ENCODE measurements at regions not wholly inside any gene's neighbourhood (a gene's known extent, or its start where the extent isn't known, plus 50 kb on each side); places are given as distances from the start of the nearest gene placed in this dataset.

DNA sequence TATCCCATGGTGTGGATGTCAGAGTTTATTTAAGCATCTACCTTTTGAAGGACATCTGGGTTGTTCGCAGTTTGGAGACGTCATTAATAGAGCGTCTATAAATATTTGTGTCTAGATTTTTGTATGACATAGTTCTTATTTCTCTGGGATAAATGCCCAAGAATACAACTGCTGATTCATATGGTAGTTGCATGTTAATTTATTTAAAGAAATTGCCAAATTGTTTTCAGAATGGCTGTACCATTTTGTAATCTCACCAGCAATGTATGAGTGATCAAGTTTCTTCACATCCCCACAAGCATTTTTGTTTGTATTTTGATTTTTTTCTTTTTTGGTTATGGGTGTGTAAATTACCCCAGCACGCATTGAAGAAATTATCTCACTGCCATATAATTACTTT is 656.9 kb downstream of the NTRK3 start:
- Histone ChIP-seq H3K9ac (no peak overlapping the region), H3F3A (ENCODE audit: low read depth) (no peaks in the 10 kb centered on the region), H3K36me3 (no peaks in the 10 kb centered on the region), H2AFZ (replicated peaks) (no peak overlapping the region), H3K4me3 (no peak overlapping the region), H3K9me3 (ENCODE audit: low read depth) (no peaks in the 10 kb centered on the region), H3K27me3 (no peaks in the 10 kb centered on the region), H4K20me1 (ENCODE audit: low read depth) (no peaks in the 10 kb centered on the region), H3K4me2 (no peak overlapping the region), H3K4me1 (no peaks in the 10 kb centered on the region), H3K79me2 (ENCODE audit: low read depth) (no peaks in the 10 kb centered on the region), H3K27ac (no peak overlapping the region)
- Mint-ChIP-seq H3K9me3 (no peaks in the 10 kb centered on the region), H3K27me3 (ENCODE audit: insufficient read depth, low read depth) (no peaks in the 10 kb centered on the region), H3K4me3 (no peak overlapping the region), H3K27ac (no peak overlapping the region), H3K36me3 (no peaks in the 10 kb centered on the region), H3K4me1 (no peaks in the 10 kb centered on the region)
- DNase-seq (ENCODE audit: low spot score) = no peak
- TF ChIP-seq EZH2 (IDR thresholded peaks at IDR 0.05) (no peak), CTCF (IDR thresholded peaks at IDR 0.05) (no peak), EZH2phosphoT487 (IDR thresholded peaks at IDR 0.05) (no peak)

DNA sequence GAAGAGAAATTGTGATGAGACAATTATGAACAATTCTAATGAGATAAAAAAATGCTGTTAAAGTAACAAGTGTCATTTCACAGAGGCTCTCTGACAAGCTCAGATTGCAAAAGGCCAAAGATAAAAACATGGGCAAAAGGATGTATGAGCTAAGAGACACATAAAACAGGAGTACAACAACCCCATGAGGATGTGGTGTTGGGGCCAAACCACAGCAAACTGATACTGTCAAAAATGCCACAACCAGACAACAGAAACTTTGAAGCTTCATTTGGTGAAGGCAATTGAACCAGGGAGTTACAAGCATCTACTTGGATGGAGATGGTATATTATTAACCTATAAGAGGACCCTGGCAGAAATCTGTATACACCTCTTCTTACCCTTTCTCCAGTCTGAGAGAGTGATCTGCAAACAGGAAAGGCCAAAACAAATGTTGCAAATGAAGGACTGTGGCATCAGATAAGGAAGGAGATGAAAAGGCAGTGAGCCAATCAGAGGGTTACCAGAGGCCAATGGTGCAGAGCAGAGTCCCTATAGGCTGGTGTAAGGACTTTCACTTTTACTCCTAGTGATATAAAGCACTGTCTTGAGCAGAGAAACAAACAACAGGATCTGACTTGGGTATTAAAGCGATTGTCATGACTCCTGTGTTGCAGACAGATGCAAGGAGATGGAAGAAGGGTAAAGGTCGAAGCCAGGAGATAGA is 659.0 kb downstream of the NTRK3 start:
- Histone ChIP-seq H3K4me3 (no peak overlapping the region), H3K79me2 (ENCODE audit: low read depth) (no peaks in the 10 kb centered on the region), H3K27me3 (no peaks in the 10 kb centered on the region), H3K36me3 (no peaks in the 10 kb centered on the region), H3K27ac (no peak overlapping the region), H3F3A (ENCODE audit: low read depth) (no peaks in the 10 kb centered on the region), H4K20me1 (ENCODE audit: low read depth) (no peaks in the 10 kb centered on the region), H3K4me2 (no peak overlapping the region), H3K9ac (no peak overlapping the region), H3K9me3 (ENCODE audit: low read depth) (no peaks in the 10 kb centered on the region), H3K4me1 (no peaks in the 10 kb centered on the region), H2AFZ (replicated peaks) (no peak overlapping the region)
- peaks cover 2% of the 10 kb centered on the region for H3K9me3 Mint-ChIP-seq
- H3K36me3 Mint-ChIP-seq = no peaks in the 10 kb centered on the region
- no peak overlapping the region for H3K4me3 Mint-ChIP-seq
- no peak for DNase-seq (ENCODE audit: low spot score)
- no peaks in the 10 kb centered on the region for H3K4me1 Mint-ChIP-seq
- H3K27ac Mint-ChIP-seq = no peak overlapping the region
- no peak for TF ChIP-seq EZH2phosphoT487 (IDR thresholded peaks at IDR 0.05)
- no peak for TF ChIP-seq EZH2 (IDR thresholded peaks at IDR 0.05)
- no peak for TF ChIP-seq CTCF (IDR thresholded peaks at IDR 0.05)
- no peaks in the 10 kb centered on the region for H3K27me3 Mint-ChIP-seq (ENCODE audit: insufficient read depth, low read depth)

DNA sequence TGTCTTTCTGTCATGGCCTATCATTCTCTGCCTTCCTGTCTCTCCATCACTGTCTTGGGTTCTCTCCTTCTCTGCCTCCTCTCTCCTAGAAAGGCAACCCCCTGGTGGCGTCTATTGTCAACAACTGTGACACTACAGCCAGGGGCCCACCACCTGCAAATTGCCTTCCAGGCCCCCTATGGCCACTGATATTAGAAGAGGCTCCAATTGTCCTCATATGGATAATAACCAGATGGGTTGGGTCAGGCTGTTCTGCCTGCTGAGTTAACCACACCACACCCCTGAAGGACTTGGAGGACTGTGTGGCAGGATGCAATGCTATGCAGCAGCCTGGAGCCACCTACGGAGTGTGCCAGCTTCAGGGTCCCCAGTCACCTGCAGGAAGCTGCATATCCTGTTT is 665.0 kb downstream of the NTRK3 start:
- H3K79me2 ChIP-seq (ENCODE audit: low read depth) = no peaks in the 10 kb centered on the region
- no peak overlapping the region for H3K27ac ChIP-seq
- H3K27me3 ChIP-seq = no peaks in the 10 kb centered on the region
- no peaks in the 10 kb centered on the region for H3K9me3 ChIP-seq (ENCODE audit: low read depth)
- no peak for DNase-seq (ENCODE audit: low spot score)
- Mint-ChIP-seq H3K9me3 (peaks cover 2% of the 10 kb centered on the region), H3K27me3 (ENCODE audit: insufficient read depth, low read depth) (peaks cover 2% of the 10 kb centered on the region), H3K36me3 (no peaks in the 10 kb centered on the region), H3K4me3 (no peak overlapping the region), H3K4me1 (peaks cover 6% of the 10 kb centered on the region), H3K27ac (peak overlapping the region; percentile 46)
- no peak for TF ChIP-seq EZH2 (IDR thresholded peaks at IDR 0.05)
- TF ChIP-seq EZH2phosphoT487 (IDR thresholded peaks at IDR 0.05) = no peak
- no peak for TF ChIP-seq CTCF (IDR thresholded peaks at IDR 0.05)
- no peak overlapping the region for H3K4me3 ChIP-seq
- H3K4me2 ChIP-seq = no peak overlapping the region
- H3K4me1 ChIP-seq = no peaks in the 10 kb centered on the region
- H3K36me3 ChIP-seq = no peaks in the 10 kb centered on the region
- no peak overlapping the region for H3K9ac ChIP-seq
- H2AFZ ChIP-seq (replicated peaks) = no peak overlapping the region
- no peaks in the 10 kb centered on the region for H3F3A ChIP-seq (ENCODE audit: low read depth)
- no peaks in the 10 kb centered on the region for H4K20me1 ChIP-seq (ENCODE audit: low read depth)

Data from neural progenitor cell (in vitro differentiated cells).